ENCODE measurements at regions not wholly inside any gene's neighbourhood (a gene's known extent, or its start where the extent isn't known, plus 50 kb on each side); places are given as distances from the start of the nearest gene placed in this dataset.

DNA sequence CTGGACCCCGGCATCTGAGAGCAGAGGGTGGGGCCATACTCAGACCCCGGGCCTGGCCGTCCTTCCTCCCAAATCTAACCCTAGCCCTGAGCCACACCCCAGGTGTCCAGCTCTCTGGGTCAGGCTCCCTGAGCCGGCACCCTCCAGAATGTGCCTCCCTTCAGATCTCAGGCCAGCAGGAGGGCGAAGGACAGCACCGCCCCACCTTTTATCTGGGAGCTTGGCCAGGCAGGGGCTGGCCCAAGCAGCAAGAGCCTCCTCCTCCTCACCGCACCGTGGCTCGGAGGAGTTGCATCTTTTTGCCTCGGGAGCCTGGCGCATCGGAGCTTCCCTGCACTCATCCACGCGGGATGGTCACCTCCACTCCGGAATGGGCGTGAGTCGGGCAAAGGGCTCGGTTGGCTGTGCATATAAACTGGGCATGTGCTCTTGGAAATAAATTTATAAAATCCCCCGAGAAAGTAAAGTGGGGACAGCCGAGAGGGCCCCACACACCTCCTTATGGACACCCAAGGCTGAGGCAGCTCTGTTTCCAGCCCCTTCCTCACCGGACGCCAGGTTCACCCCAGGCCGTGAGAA lies 69.1 kb upstream of the CTDP1 start:
- peak; percentile 36 for ATAC-seq

DNA sequence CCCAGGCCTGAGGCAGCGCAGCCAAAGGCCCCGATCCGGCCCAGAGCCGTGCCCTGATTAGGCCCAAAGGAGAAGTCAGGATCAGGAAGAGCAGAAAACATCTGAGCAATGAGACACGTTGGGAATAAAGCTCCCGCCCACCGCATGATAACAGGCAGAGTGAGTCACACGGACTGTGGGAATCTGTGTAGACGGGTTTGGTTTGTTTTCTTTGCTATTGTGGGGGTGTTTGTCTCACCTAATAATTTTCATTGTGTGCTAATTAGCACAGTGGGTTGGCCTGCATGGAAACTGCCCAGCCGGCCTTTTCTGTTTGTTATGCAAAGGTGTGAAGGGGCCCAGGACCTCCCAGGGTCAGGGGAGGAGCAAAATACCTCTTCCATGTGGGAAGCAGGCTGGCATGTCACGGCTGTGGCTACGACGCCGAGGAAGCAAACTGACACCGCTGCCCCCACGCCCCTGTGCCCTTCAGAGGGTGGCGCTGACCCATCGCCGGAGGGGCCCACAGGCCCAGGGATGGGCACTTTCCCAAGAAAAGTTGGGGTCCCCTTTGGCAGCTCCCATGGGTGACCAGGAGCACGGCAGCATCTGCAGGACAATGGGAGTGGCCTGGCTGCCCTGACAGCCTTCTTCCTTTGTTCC lies 68.4 kb upstream of the CTDP1 start:
- peak; percentile 85 for ATAC-seq

DNA sequence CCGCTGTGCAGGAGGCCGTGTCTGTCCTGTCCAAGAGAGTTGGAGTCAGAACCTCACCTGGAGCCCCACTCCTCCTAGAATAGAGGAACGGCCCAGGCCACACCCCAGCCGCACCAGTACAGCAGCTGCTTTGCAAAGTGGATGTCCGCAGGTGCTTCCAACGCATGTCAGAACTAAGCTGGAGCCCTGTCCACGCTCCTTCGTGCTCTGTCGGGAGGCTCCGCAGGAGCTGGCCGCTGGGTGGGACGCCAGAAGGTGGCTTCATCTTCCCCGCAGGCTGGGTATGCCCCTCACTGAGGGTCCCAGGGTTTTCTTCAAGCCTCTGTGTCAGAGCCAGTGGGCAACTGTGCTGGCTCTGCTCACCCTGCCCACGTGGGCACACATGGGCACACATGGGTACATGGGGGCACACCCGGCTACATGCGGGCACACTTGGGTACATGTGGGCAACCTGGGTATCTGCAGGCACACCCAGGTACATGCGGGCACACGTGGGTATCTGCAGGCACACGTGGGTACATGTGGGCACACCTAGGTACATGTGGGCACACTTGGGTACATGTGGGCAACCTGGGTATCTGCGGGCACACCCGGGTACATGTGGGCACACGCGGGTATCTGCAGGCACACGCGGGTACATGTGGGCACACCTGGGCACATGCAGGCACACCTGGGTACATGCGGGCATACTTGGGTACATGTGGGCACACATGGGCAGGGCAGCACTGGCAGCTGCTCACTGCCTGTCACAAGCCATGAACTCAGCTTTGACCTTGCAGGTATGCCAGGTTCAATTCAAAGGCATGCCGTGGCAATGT lies 67.1 kb upstream of the CTDP1 start:
- peak; percentile 12 for ATAC-seq

DNA sequence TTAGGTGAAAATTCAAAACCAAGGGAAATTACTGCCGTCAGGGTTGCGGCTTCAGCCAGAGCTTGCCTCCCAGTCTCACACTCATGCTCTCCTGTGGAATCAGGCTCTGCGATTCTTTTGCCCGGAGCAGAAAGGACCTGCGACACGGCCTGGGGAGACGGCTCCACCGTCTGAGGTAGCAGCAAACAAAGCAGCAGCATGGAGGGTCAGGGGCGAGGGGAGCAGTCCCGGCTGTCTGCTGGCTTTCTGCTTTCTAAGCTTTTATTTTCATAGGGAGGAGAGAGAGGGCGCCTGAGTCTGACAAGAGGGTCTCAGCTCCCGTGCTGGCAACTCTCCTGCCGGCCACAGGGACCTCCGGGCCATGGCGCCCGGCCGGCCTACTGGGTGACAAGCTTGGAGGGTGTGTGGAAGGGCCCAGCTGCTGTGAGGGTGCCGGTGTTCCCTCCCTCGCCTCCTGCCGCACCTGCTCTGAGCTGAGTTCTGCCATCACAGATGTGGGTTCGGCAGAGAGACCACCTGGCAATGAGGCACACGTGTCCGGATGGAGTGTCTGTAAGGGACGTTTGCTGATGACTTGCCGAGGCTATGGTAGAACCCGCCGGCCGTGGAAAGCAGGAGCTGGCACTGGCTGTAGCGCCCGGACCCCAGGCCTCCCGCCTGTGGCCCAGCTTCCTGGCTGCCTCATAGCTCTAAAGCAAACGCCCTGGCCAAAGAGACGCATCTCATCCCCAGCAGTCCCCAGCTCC lies 66.2 kb upstream of the CTDP1 start:
- no peak for ATAC-seq

DNA sequence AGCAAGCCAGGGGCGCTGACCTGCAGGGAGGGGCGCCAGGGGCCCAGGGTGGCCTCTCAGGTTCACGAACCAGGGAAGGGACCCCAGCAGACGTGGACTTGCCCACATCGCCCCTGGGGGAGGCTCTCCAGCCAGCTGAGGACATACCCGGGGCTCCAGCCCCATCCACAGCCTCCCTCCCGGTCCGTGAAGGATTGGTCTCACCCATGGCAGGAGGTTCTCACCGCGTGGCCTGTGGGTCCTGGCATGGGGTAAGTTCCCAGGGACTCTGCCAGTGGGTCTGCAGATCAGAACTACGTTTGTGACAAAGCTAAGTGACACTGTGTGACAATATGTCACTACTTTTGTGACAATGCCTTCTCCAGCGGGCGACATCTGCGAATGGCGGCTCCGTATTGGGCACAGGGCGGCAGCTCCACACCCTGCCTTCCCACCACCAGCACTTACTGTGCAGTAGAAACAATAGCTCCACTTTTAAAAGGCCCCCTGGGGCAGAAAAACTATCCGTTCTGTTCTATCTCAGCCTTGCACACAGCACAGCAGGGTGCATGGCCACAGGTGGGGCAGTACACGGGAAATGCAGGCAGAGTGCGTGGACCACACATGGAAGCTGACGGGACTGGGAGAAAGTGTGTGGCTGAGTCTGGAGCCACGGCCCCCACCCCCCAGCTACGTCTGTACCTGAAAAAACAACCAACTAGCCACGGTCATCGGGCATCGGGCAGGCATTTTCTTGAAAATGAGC lies 65.2 kb upstream of the CTDP1 start:
- ATAC-seq, result no peak

DNA sequence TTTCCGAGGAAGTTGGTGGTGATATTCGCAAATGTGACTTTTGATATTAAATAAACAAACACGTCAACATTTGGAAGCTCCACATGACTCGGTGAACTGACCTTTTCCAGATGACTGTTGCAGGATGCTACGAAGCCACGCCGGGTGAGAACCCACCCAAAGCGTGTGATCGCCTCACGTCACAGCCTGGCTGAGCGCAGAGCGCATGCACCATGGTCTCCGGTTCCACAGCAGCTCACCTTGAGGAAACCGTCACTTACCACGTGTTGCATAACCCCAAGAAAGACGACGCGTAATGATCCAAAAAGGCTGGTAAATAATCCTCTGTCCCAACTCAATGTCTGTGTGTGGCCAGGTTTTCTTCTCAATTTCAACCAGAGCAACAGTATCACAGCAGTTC lies 64.5 kb upstream of the CTDP1 start:
- ATAC-seq, result no peak

DNA sequence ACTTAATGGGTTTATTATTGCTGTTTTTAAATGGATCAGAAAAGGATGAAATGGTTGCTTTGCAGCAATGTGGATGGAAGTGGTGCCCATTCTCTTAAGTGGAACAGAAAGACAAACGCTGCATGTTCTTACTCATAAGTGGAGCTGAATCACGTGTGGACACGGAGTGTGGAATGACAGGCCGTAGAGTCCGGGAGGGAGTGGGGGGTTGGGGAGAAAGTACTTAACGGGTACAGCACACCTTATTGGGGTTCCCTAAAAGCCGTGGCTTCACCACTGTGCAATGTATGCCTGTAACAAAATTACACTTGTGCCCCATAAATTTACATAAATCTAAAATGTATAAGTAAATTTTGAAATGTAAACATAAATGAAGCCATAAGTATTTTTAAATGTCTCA lies 64.0 kb upstream of the CTDP1 start:
- no peak for ATAC-seq

DNA sequence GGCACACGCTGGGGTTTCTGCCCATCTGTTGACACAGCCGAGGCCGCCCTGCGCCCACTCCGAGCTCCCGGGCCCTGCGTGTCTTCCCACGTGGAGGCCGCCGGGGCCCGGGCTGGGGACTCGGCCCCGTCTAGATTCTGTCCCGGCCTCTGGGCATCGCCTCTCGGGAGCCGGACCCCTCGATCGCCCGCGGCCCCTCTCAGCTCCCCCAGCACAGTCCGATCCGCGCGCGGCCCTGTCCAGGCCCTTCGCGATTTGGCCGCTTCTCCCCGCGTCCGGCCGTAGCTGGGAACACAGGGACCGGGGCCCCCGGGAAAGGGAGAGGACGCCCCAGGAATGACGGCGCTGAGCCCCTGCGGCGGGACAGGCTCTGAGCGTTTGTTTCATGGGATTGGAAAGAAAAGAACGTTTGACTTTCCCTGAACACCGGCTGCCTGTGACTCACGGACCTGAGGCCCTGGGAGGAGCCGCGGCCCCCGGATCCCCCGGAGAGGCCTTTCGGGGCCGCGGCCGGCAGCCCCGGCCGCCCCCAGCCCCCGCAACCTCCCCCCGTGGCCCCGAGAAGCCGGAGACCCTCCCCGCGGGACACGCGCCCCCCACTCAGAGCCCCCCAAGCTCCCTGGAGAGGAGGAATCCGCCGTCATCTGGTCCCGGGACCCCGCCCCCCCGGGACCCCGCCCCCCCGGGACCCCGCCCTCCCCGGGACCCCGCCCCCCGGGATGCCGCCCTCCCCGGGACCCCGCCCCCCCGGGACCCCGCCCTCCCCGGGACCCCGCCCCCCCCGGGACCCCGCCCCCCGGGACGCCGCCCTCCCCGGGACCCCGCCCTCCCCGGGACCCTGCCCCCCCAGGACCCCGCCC lies 62.7 kb upstream of the CTDP1 start:
- ATAC-seq, result peak; percentile 61

DNA sequence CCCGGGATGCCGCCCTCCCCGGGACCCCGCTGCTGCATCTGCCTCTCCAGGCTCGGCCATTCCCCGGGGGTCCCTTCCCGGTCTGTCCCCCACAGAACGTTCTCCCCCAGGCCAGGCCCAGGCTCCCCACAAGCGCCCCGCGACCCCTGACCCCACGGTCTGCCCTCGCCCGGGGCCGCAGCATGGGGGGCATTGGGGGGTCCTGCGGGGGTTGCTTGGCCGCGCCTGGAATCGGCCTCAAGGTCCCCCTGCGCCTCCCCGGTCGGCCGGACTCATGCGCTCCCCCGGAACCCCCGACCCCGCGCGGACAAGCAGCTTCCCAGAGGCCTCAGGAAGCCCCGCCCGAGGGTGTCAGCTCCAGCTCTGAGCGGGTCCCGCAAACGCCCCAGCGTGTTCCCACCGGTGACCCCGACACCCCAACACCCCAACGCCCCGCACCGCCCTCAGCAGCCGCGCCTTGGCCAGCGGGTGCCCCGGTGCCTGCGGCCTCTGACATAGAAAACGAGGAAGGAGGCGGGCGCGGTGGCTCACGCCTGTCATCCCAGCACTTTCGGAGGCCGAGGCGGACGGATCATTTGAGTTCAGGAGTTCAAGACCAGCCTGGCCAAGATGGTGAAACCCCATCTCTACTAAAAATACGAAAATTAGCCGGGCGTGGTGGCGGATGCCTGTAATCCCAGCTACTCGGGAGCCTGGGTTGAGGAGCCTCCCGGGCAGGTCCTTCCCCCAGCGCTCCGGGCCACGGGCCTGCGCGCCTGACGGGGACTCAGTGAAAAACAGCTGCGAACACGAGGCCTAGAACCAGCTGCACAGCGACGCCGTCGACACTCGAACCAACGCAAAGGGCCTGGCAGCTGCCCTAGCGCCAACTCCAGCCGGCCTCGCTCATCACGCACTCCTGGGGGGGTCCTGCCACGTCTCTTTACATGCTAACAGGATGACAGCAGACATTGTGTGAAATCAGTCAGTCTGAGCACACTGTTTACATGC lies 61.8 kb upstream of the CTDP1 start:
- no peak for ATAC-seq

DNA sequence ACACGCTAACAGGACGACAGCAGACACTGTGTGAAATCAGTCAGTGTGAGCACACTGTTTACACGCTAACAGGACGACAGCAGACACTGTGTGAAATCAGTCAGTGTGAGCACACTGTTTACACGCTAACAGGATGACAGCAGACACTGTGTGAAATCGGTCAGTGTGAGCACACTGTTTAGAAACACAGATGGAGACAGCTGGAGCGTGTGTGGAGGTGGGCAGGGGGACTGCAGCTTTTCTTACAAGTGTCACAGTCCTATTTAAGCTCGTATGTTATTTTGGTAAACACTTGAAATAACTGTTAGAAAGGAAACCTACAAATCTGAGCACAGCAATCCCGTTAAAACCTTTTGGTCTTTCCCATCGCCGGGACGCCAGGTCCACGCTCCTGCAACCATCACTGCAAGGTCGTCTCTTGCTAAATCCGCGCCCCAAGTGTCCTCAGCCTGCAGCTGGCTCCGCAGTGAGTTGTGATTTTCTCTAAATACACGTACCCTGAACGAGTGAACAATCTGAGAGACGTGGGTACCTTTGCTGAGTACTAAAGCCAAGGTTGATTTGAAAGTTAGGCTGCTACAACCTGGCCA lies 58.9 kb upstream of the CTDP1 start:
- ATAC-seq, result no peak

DNA sequence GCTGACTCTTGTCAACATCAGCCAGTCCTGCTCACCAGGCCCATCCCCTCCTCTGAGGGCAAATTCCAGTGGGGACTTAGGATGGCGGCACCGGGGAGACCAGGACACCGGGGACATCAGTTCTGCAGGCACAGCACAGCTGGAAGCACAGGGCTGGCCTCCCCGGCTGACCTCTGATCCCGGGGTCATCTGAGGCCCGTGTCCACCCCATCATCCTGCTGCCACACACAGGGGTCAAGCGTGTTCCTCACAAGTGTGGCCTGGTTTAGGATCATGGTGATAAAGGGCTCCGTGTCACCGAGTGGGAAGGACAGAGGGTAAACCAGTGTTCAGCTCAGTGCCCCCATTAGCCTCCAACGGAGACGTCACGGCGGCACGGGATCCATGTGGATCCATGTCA lies 58.1 kb upstream of the CTDP1 start:
- no peak for ATAC-seq

DNA sequence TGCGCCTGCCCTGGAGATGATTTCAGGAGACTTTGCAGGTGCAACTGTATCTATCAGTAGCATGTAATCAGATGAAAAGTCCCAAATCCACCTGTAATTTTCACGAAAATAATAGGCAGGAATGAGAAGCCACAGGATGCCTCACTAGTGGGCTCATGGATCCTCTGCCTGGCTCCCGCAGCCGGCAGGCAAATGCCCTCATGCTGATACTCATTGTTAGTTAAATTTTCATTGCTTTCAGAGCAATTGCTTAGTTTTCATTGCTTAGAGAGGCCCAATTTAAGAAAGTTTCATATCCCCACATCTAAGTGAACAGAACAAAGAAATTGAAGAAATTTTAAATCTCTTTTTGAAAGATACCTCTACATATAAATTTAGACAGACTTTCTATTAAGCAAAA lies 57.6 kb upstream of the CTDP1 start:
- no peak for ATAC-seq

DNA sequence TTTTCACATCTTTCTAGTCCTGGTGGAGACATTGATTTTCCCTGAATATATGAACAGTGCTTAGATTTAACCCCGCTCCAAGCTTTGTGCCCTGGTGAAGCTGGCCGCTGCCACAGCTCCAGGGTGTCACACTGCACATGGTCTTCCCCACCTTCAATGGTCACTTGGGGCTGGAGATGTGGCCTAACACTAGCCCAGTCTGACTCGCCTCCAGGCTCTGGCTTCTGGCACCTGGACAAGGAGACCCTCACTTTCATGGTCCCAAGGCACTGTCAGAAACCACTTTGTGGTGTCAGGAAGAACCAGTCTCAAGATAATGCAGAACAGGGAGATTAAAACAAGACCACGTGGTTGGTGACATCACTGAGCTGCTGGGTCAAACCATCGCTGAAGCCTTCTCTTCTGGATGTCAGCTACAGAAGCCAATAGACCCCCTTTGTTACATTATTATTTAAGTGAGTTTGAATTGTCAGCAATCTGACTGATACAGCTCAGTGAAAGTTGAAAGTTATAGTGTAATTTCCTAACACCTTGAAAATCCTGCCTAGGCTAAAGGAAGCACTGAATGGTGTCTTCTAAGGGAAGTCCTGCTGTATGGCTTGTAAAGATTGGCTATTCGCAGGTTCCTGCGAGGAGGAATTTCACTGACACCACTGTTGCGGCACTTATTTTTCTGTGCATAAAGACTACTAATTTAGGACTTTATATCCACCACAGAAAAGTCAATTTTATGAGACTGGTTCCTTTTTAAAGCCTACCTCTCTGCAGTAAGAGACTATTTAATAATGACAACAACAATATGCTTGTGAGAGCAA lies 55.0 kb upstream of the CTDP1 start:
- ATAC-seq, result no peak

DNA sequence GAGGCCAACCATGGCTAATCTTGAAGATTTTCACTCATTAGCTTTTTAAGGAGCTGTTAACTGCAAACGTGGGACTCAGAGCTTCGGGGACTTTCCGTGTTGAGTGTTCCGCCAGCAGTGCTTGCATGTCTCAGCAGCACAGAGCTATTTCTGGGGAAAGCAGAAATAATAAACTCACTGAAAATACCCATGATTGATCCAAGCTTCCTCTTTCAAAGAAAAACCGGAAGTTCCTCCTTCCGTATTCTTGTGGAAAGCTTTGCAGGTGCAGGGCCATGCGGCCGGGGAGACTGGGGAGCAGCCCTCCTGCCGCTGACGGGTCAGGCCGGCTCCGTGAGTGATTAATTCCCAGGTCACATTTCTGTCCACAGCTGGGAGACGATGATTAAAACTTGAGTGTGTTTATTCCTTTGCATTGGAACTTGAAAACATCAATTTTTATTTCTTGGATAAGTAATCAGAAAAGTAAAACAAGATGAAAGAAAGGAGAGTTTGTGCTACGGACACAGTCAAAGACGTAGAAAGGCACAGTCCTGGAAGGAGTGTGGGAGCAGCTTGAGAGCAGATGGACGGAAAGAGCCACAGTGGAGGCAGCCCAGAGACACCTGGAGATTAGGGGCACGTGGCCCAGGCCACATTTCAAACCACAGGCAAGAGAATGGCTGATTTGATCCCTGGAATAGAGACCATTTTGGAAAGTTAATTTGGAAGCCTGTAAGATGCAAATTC lies 54.2 kb upstream of the CTDP1 start:
- ATAC-seq, result peak; percentile 59

DNA sequence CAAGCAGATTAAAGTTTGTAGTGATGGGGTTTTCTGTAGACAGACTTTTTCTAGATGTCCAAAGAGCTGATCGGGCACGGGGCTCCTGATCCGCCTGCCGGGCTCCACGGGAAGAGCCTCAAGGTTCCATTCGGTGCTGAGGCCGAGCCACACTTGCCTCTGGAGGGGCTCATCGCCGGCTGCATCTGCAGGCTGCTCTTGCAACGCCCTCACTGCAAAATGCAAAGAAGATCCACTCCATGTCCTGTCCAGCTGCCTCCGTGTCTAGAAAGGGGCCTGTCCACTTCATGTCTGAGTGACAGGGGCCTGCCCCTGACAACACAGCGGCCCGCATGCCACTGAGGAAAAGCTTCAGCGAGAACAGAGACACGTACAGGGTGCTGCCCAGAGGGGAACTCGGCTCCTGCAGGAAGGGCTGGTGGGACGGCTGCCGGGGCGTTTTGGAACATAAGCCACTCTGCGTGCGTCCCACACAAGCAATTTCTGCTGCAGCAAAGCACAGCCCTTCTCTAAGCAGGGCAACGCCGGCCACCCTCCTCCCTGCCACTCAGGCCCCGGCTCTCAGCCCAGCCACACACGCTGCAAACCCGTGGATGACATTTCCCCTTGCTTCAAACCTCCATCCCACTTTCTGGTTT lies 53.6 kb upstream of the CTDP1 start:
- ATAC-seq, result no peak

DNA sequence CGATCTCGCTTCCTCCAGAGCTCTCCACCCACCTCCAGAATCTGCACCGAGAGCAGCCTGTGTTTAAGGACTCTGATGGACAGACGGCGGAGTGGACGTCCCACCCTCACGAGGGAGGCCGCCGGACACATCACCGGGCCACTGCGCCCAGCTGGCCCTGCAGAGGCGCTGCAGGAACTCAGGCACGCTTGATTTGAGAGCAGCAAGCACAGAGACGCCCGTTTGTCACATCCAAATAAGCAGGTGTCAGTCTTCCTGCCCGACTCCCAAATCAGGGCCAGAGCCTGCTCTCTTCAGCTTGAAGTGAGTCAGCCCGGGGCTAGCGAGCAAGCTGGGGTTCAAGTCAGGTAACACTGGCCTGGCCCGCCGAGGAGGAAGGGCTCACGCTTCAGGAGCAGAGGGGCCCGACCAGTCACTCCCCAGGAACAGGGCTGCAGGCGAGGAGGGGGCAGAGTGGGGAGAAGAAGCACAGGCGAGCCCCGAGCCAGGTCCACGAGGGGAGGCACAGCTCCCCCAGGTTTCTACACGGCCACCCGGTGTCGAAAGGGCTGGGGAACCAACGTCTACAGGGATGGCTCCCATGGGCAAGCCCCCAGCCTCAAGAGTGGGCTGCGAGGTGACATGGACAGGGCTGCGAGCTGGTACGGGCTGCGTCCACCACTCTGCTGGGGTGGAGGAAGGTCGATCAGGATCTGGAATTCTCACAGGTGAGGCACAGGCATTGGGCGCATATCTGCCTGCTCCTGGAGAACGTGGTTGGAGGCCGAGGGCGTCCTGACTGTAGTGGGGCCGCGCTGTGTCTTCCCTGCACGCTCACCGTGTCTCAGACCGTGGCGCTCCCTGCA lies 52.5 kb upstream of the CTDP1 start:
- ATAC-seq, result no peak
